ENCODE measurements at regions not wholly inside any gene's neighbourhood (a gene's known extent, or its start where the extent isn't known, plus 50 kb on each side); places are given as distances from the start of the nearest gene placed in this dataset.

- no peaks in the 10 kb centered on the region for H3K9me3 Mint-ChIP-seq
- no peak overlapping the region for H3K27ac Mint-ChIP-seq (ENCODE audit: unreplicated experiment)
- no peak for TF ChIP-seq CTCF (conservative IDR thresholded peaks at IDR 0.05)
- H3K36me3 Mint-ChIP-seq (ENCODE audit: low read depth) = no peaks in the 10 kb centered on the region
- no peaks in the 10 kb centered on the region for H3K27me3 Mint-ChIP-seq (ENCODE audit: low read depth)
- H3K4me1 Mint-ChIP-seq = no peaks in the 10 kb centered on the region
- H3K4me3 Mint-ChIP-seq = no peak overlapping the region
- DNase-seq (ENCODE audit: low read depth, low spot score) = no peak
Measured at GRCh38 chr16:27646806-27647205, 96.9 kb downstream of the KATNIP start.

- no peak for DNase-seq (ENCODE audit: low read depth, low spot score)
- H3K36me3 Mint-ChIP-seq (ENCODE audit: low read depth) = no peaks in the 10 kb centered on the region
- H3K27ac Mint-ChIP-seq (ENCODE audit: unreplicated experiment) = peak overlapping the region; percentile 98
- H3K9me3 Mint-ChIP-seq = no peaks in the 10 kb centered on the region
- no peak overlapping the region for H3K4me3 Mint-ChIP-seq
- no peaks in the 10 kb centered on the region for H3K27me3 Mint-ChIP-seq (ENCODE audit: low read depth)
- H3K4me1 Mint-ChIP-seq = no peaks in the 10 kb centered on the region
- TF ChIP-seq CTCF (conservative IDR thresholded peaks at IDR 0.05) = no peak
Measured at GRCh38 chr16:27649021-27649420, 99.1 kb downstream of the KATNIP start.

- no peak overlapping the region for H3K27ac Mint-ChIP-seq (ENCODE audit: unreplicated experiment)
- peaks cover 5% of the 10 kb centered on the region for H3K4me1 Mint-ChIP-seq
- TF ChIP-seq CTCF (conservative IDR thresholded peaks at IDR 0.05) = no peak
- no peak for DNase-seq (ENCODE audit: low read depth, low spot score)
- H3K27me3 Mint-ChIP-seq (ENCODE audit: low read depth) = no peaks in the 10 kb centered on the region
- H3K9me3 Mint-ChIP-seq = no peaks in the 10 kb centered on the region
- no peak overlapping the region for H3K4me3 Mint-ChIP-seq
- H3K36me3 Mint-ChIP-seq (ENCODE audit: low read depth) = no peaks in the 10 kb centered on the region
Measured at GRCh38 chr16:27650073-27650701, 100.2 kb downstream of the KATNIP start.

GRCh38 chr16:27651301-27651700 lies 101.4 kb downstream of the KATNIP start:
- no peak for TF ChIP-seq CTCF (conservative IDR thresholded peaks at IDR 0.05)
- H3K9me3 Mint-ChIP-seq = no peaks in the 10 kb centered on the region
- no peaks in the 10 kb centered on the region for H3K27me3 Mint-ChIP-seq (ENCODE audit: low read depth)
- no peaks in the 10 kb centered on the region for H3K36me3 Mint-ChIP-seq (ENCODE audit: low read depth)
- H3K4me1 Mint-ChIP-seq = peaks cover 5% of the 10 kb centered on the region
- peak overlapping the region; percentile 72 for H3K27ac Mint-ChIP-seq (ENCODE audit: unreplicated experiment)
- H3K4me3 Mint-ChIP-seq = no peak overlapping the region
- no peak for DNase-seq (ENCODE audit: low read depth, low spot score)

GRCh38 chr16:27657811-27658210 lies 107.9 kb downstream of the KATNIP start:
- H3K36me3 Mint-ChIP-seq (ENCODE audit: low read depth) = peaks cover 5% of the 10 kb centered on the region
- H3K4me1 Mint-ChIP-seq = peaks cover 5% of the 10 kb centered on the region
- TF ChIP-seq CTCF (conservative IDR thresholded peaks at IDR 0.05) = no peak
- no peak overlapping the region for H3K27ac Mint-ChIP-seq (ENCODE audit: unreplicated experiment)
- H3K27me3 Mint-ChIP-seq (ENCODE audit: low read depth) = no peaks in the 10 kb centered on the region
- no peak overlapping the region for H3K4me3 Mint-ChIP-seq
- no peaks in the 10 kb centered on the region for H3K9me3 Mint-ChIP-seq
- DNase-seq (ENCODE audit: low read depth, low spot score) = no peak

All from neural crest cell (in vitro differentiated cells).